Panc1 (cell line): ENCODE measurements at regions not wholly inside any gene's neighbourhood (a gene's known extent, or its start where the extent isn't known, plus 50 kb on each side); places are given as distances from the start of the nearest gene placed in this dataset.

Experiments
- CTCF ChIP-seq: fragments of 450-650 bp; IDR thresholded peaks from 2 replicates; pipeline ENCODE4 v1.5.1; 2017; ENCODE audit warnings: mild to moderate bottlenecking
- POLR2AphosphoS5 ChIP-seq: IDR thresholded peaks from 2 replicates; pipeline ENCODE4 v1.6.1; 2012; ENCODE audit warnings: mild to moderate bottlenecking, low read depth, low read length, moderate library complexity
- REST ChIP-seq, 2 experiments: IDR thresholded peaks; 2 replicates each; pipeline ENCODE4 v1.6.1; 2011 to 2012; ENCODE audit warnings: low read depth in 2 of 2, control low read depth in 1 of 2, low read length in 1 of 2, mild to moderate bottlenecking in 1 of 2, moderate library complexity in 1 of 2; ENCODE audit not compliant: insufficient read depth in 1 of 2

DNA sequence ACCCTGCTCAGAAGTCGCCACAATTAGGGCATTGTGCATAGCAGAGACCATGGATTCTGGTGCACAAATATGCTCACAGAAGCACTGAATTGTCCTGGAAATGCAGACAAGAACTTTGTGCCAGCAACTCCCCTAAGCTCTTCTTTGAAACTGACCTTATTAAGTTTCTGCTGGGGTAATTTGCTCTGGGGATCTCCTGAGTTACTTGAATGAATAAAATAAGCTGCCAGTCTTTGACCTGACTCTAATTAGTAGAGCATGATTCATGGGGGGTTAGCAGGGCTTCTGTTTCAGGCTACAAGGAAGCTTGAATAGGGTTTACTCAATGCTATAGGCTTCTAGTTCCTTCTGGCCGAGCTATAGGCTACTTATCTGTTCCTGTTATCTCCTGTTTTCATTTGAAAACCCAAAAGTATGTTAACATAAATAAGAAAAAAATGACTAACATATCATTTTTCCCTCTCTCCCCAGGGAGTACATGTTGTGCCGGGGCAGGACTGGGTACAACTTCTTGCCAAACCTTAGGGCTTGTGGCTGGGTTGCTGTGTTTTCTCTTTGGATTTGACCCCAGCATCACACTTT lies 169.0 kb upstream of the TMEM229A start:
- TF ChIP-seq CTCF (no peak), POLR2AphosphoS5 (no peak), REST (IDR thresholded peaks at IDR 0.05; ENCODE audit: insufficient read depth in 1 of 2, low read depth in 2 of 2, low read length in 1 of 2) (no peak)
